Trophoblast cell (in vitro differentiated cells and primary cell): ENCODE measurements at regions not wholly inside any gene's neighbourhood (a gene's known extent, or its start where the extent isn't known, plus 50 kb on each side); places are given as distances from the start of the nearest gene placed in this dataset.

Experiments
- DNase-seq, 2 donors: peaks; one replicate each; pipeline ENCODE4 v3.0.0-alpha.2; 2016
- H2AFZ ChIP-seq: 2 replicates; pipeline ENCODE4 v1.6.1; 2013; ENCODE audit warnings: low read length, moderate library complexity, mild to moderate bottlenecking; ENCODE audit not compliant: insufficient read depth, poor library complexity
- H2AK5ac ChIP-seq: 2 replicates; pipeline ENCODE4 v1.6.1; 2013; ENCODE audit warnings: mild to moderate bottlenecking, low read length
- H2BK120ac ChIP-seq: 2 replicates; pipeline ENCODE4 v1.6.1; 2013; ENCODE audit warnings: low read length, mild to moderate bottlenecking, moderate library complexity; ENCODE audit not compliant: insufficient read depth, poor library complexity
- H2BK12ac ChIP-seq: 2 replicates; pipeline ENCODE4 v1.6.1; 2013; ENCODE audit warnings: mild to moderate bottlenecking, low read length, moderate library complexity
- H2BK5ac ChIP-seq: 2 replicates; pipeline ENCODE4 v1.6.1; 2013; ENCODE audit warnings: low read length, low read depth, moderate library complexity, mild to moderate bottlenecking; ENCODE audit not compliant: poor library complexity
- H3K14ac ChIP-seq: 2 replicates; pipeline ENCODE4 v1.6.1; 2013; ENCODE audit warnings: mild to moderate bottlenecking, low read length
- H3K18ac ChIP-seq: 2 replicates; pipeline ENCODE4 v1.6.1; 2013; ENCODE audit warnings: mild to moderate bottlenecking, low read length
- H3K23ac ChIP-seq: 2 replicates; pipeline ENCODE4 v1.6.1; 2013; ENCODE audit warnings: low read length
- H3K27ac ChIP-seq: 2 replicates; pipeline ENCODE4 v1.5.1; 2013; ENCODE audit warnings: low read depth, mild to moderate bottlenecking, inconsistent platforms, low read length, moderate library complexity
- H3K27me3 ChIP-seq: 2 replicates; pipeline ENCODE4 v1.6.1; 2013; ENCODE audit warnings: inconsistent platforms, mild to moderate bottlenecking, low read length, moderate library complexity; ENCODE audit not compliant: insufficient read depth
- H3K36me3 ChIP-seq, 2 experiments: 1 replicate in 1 of 2; 2 replicates in 1 of 2; pipeline ENCODE4 v1.6.1; 2013; ENCODE audit warnings: low read length in 2 of 2, mild to moderate bottlenecking in 2 of 2, moderate library complexity in 1 of 2; ENCODE audit not compliant: insufficient read depth in 2 of 2, control insufficient read depth in 1 of 2
- H3K4ac ChIP-seq: 2 replicates; pipeline ENCODE4 v1.6.1; 2013; ENCODE audit warnings: low read depth, mild to moderate bottlenecking, low read length, moderate library complexity
- H3K4me1 ChIP-seq, 2 experiments: 1 replicate in 1 of 2; 2 replicates in 1 of 2; pipeline ENCODE4 v1.6.1; 2013; ENCODE audit warnings: low read length in 2 of 2, mild to moderate bottlenecking in 2 of 2, moderate library complexity in 1 of 2; ENCODE audit not compliant: insufficient read depth in 2 of 2, control insufficient read depth in 1 of 2
- H3K4me2 ChIP-seq: 2 replicates; pipeline ENCODE4 v1.6.1; 2013; ENCODE audit warnings: inconsistent platforms, mild to moderate bottlenecking, low read length, moderate library complexity
- H3K4me3 ChIP-seq: 2 replicates; pipeline ENCODE4 v1.5.1; 2013; ENCODE audit warnings: mild to moderate bottlenecking, low read depth, low read length, inconsistent platforms
- H3K79me1 ChIP-seq: one replicate; pipeline ENCODE4 v1.6.1; 2013; ENCODE audit warnings: low read length
- H3K79me2 ChIP-seq: 2 replicates; pipeline ENCODE4 v1.6.1; 2013; ENCODE audit warnings: low read length, mild to moderate bottlenecking; ENCODE audit not compliant: control insufficient read depth, insufficient read depth, poor library complexity
- H3K9ac ChIP-seq: 2 replicates; pipeline ENCODE4 v1.6.1; 2013; ENCODE audit warnings: mild to moderate bottlenecking, low read length
- H3K9me3 ChIP-seq: 2 replicates; pipeline ENCODE4 v1.6.1; 2013; ENCODE audit warnings: low read depth, mild to moderate bottlenecking, control low read depth, inconsistent platforms, low read length; ENCODE audit not compliant: insufficient read depth
- H4K12ac ChIP-seq: 2 replicates; pipeline ENCODE4 v1.6.1; 2013; ENCODE audit warnings: low read depth, mild to moderate bottlenecking, low read length, moderate library complexity
- H4K8ac ChIP-seq: 2 replicates; pipeline ENCODE4 v1.6.1; 2013; ENCODE audit warnings: low read depth, mild to moderate bottlenecking, low read length, moderate library complexity
- H4K91ac ChIP-seq: one replicate; pipeline ENCODE4 v1.6.1; 2013; ENCODE audit warnings: low read depth, mild to moderate bottlenecking, low read length, moderate library complexity
- WGBS: extraction: QIAGEN DNeasy Blood & Tissue Kit; methylation state at CpG from one replicate; pipeline ENCODE4 v1.1.7; 2013; ENCODE audit warnings: missing lambda C conversion rate; ENCODE audit not compliant: insufficient read length, insufficient coverage; ENCODE audit errors: extremely low coverage; 5-methylcytosine and 5-hydroxymethylcytosine counted together

- Histone ChIP-seq H2BK120ac (no peak overlapping the region), H2BK5ac (no peak overlapping the region), H3K79me2 (no peaks in the 10 kb centered on the region), H4K12ac (no peak overlapping the region), H3K4me2 (no peak overlapping the region), H3K9ac (no peak overlapping the region), H3K79me1 (no peaks in the 10 kb centered on the region), H4K8ac (no peak overlapping the region), H3K23ac (no peak overlapping the region), H3K27ac (no peak overlapping the region), H3K18ac (no peak overlapping the region), H3K4me1 (no peaks in the 10 kb centered on the region), H3K4ac (no peak overlapping the region), H3K27me3 (no peaks in the 10 kb centered on the region), H3K4me3 (no peak overlapping the region), H2AFZ (no peak overlapping the region), H2AK5ac (no peak overlapping the region), H3K36me3 (no peaks in the 10 kb centered on the region), H3K9me3 (no peaks in the 10 kb centered on the region), H2BK12ac (no peak overlapping the region), H4K91ac (no peak overlapping the region), H3K14ac (no peak overlapping the region)
- DNase-seq, result no peak
- 75% methylated on average over 1 of the region's 4 CpGs for WGBS
Observed at GRCh38 chr1:14106679-14107313, 406.8 kb downstream of the PRDM2 start.

- no peak overlapping the region for H3K23ac ChIP-seq
- no peak overlapping the region for H4K91ac ChIP-seq
- H3K4me3 ChIP-seq, result no peak overlapping the region
- H3K9ac ChIP-seq, result no peak overlapping the region
- no peaks in the 10 kb centered on the region for H3K27me3 ChIP-seq
- no peak overlapping the region for H3K14ac ChIP-seq
- no CpG with 5 or more reads among the region's 14 CpGs for WGBS
- no peak overlapping the region for H4K8ac ChIP-seq
- H3K4ac ChIP-seq, result no peak overlapping the region
- H3K4me1 ChIP-seq, result no peaks in the 10 kb centered on the region
- H3K36me3 ChIP-seq, result no peaks in the 10 kb centered on the region
- H3K27ac ChIP-seq, result no peak overlapping the region
- H2AFZ ChIP-seq, result no peak overlapping the region
- H3K79me1 ChIP-seq, result no peaks in the 10 kb centered on the region
- no peak overlapping the region for H2AK5ac ChIP-seq
- no peak overlapping the region for H2BK12ac ChIP-seq
- H3K4me2 ChIP-seq, result no peak overlapping the region
- H2BK120ac ChIP-seq, result no peak overlapping the region
- no peaks in the 10 kb centered on the region for H3K9me3 ChIP-seq
- no peak overlapping the region for H3K18ac ChIP-seq
- H2BK5ac ChIP-seq, result no peak overlapping the region
- H4K12ac ChIP-seq, result no peak overlapping the region
- no peaks in the 10 kb centered on the region for H3K79me2 ChIP-seq
- no peak for DNase-seq
Observed at GRCh38 chr1:14108356-14109275, 408.6 kb downstream of the PRDM2 start.

- H3K4me1 ChIP-seq, result no peaks in the 10 kb centered on the region
- no peak overlapping the region for H4K91ac ChIP-seq
- DNase-seq, result no peak
- H3K23ac ChIP-seq, result no peak overlapping the region
- no peaks in the 10 kb centered on the region for H3K79me2 ChIP-seq
- no peak overlapping the region for H2AK5ac ChIP-seq
- H3K36me3 ChIP-seq, result no peaks in the 10 kb centered on the region
- H3K18ac ChIP-seq, result no peak overlapping the region
- no peak overlapping the region for H3K27ac ChIP-seq
- H3K79me1 ChIP-seq, result no peaks in the 10 kb centered on the region
- H3K14ac ChIP-seq, result no peak overlapping the region
- H2BK5ac ChIP-seq, result no peak overlapping the region
- no peak overlapping the region for H2AFZ ChIP-seq
- no peaks in the 10 kb centered on the region for H3K9me3 ChIP-seq
- H3K9ac ChIP-seq, result no peak overlapping the region
- H2BK120ac ChIP-seq, result no peak overlapping the region
- WGBS, result no CpG with 5 or more reads among the region's 1 CpG
- no peak overlapping the region for H2BK12ac ChIP-seq
- H3K4ac ChIP-seq, result no peak overlapping the region
- no peak overlapping the region for H4K12ac ChIP-seq
- no peaks in the 10 kb centered on the region for H3K27me3 ChIP-seq
- H4K8ac ChIP-seq, result no peak overlapping the region
- H3K4me2 ChIP-seq, result no peak overlapping the region
- no peak overlapping the region for H3K4me3 ChIP-seq
Observed at GRCh38 chr1:14109276-14109635, 409.3 kb downstream of the PRDM2 start.

DNA sequence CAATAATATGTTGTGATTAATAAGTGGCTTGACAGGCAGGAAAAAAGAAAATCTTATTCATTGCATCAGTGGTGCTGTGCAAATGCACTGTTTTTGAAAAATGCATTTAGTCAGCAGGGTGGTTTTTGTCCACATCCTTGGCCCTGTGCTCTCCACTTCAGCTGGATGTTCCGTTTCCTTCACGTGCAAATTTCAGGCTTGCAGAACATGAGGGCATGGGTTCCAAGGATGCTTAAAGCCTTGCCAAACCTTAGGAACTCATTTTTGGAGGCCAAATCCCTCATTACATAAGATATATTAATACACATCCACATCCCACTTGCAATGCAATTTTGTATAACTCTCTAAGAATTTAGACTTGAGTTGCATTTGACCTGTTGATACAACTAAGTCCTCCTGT is 410.1 kb downstream of the PRDM2 start:
- Histone ChIP-seq H4K8ac (no peak overlapping the region), H3K14ac (no peak overlapping the region), H2BK5ac (no peak overlapping the region), H3K36me3 (no peaks in the 10 kb centered on the region), H3K27ac (no peak overlapping the region), H3K4me1 (no peaks in the 10 kb centered on the region), H2BK12ac (no peak overlapping the region), H2AFZ (no peak overlapping the region), H3K27me3 (no peaks in the 10 kb centered on the region), H3K4me2 (no peak overlapping the region), H3K9ac (no peak overlapping the region), H3K23ac (no peak overlapping the region), H2BK120ac (no peak overlapping the region), H3K4ac (no peak overlapping the region), H3K9me3 (no peaks in the 10 kb centered on the region), H2AK5ac (no peak overlapping the region), H3K79me1 (no peaks in the 10 kb centered on the region), H3K18ac (no peak overlapping the region), H4K12ac (no peak overlapping the region), H3K79me2 (no peaks in the 10 kb centered on the region), H3K4me3 (no peak overlapping the region), H4K91ac (no peak overlapping the region)
- no peak for DNase-seq
- WGBS, result no CpG with 5 or more reads among the region's 2 CpGs
